H9 (cell line): ENCODE measurements at regions not wholly inside any gene's neighbourhood (a gene's known extent, or its start where the extent isn't known, plus 50 kb on each side); places are given as distances from the start of the nearest gene placed in this dataset.

Experiments
- DNase-seq: peaks from one replicate; pipeline ENCODE4 v3.0.0-alpha.2; 2017
- H2AFZ ChIP-seq: one replicate; pipeline ENCODE4 v1.6.1; 2013; ENCODE audit warnings: mild to moderate bottlenecking, low read length, control low read depth, moderate library complexity
- H2AK5ac ChIP-seq: 2 replicates; pipeline ENCODE4 v1.6.1; 2013; ENCODE audit warnings: low read length, control low read depth, mixed read lengths; ENCODE audit not compliant: insufficient read length
- H2BK120ac ChIP-seq: one replicate; pipeline ENCODE4 v1.6.1; 2013; ENCODE audit warnings: low read depth, mild to moderate bottlenecking, low read length, control low read depth, inconsistent platforms; ENCODE audit not compliant: poor library complexity, severe bottlenecking
- H2BK12ac ChIP-seq: 2 replicates; pipeline ENCODE4 v1.6.1; 2013; ENCODE audit warnings: low read length, control low read depth, mixed read lengths, low read depth; ENCODE audit not compliant: insufficient read length
- H2BK15ac ChIP-seq: 2 replicates; pipeline ENCODE4 v1.6.1; 2013; ENCODE audit warnings: low read depth, low read length, control low read depth
- H2BK20ac ChIP-seq: one replicate; pipeline ENCODE4 v1.6.1; 2013; ENCODE audit warnings: low read depth, mild to moderate bottlenecking, low read length, control low read depth, inconsistent platforms; ENCODE audit not compliant: poor library complexity, severe bottlenecking
- H2BK5ac ChIP-seq: 2 replicates; pipeline ENCODE4 v1.6.1; 2013; ENCODE audit warnings: low read length, control low read depth, mixed read lengths; ENCODE audit not compliant: insufficient read length
- H3K14ac ChIP-seq: 2 replicates; pipeline ENCODE4 v1.6.1; 2013; ENCODE audit warnings: low read length, control low read depth; ENCODE audit not compliant: insufficient read depth
- H3K18ac ChIP-seq: 2 replicates; pipeline ENCODE4 v1.6.1; 2013; ENCODE audit warnings: low read depth, mild to moderate bottlenecking, mixed read lengths, low read length, control low read depth; ENCODE audit not compliant: insufficient read length
- H3K23ac ChIP-seq: 2 replicates; pipeline ENCODE4 v1.6.1; 2013; ENCODE audit warnings: low read length, control low read depth, mixed read lengths, low read depth; ENCODE audit not compliant: insufficient read length
- H3K23me2 ChIP-seq: 2 replicates; pipeline ENCODE4 v1.6.1; 2013; ENCODE audit warnings: low read depth, mild to moderate bottlenecking, mixed read lengths, low read length, control low read depth; ENCODE audit not compliant: insufficient read length, poor library complexity, severe bottlenecking
- H3K27ac ChIP-seq: 2 replicates; pipeline ENCODE4 v1.5.1; 2013; ENCODE audit warnings: low read length, control low read depth, mixed read lengths, low read depth; ENCODE audit not compliant: insufficient read length
- H3K27me3 ChIP-seq: 2 replicates; pipeline ENCODE4 v1.6.1; 2013; ENCODE audit warnings: low read length, control low read depth, inconsistent platforms; ENCODE audit not compliant: insufficient read depth
- H3K4ac ChIP-seq: 2 replicates; pipeline ENCODE4 v1.6.1; 2013; ENCODE audit warnings: low read depth, mild to moderate bottlenecking, control low read depth, inconsistent platforms, low read length, moderate library complexity
- H3K4me1 ChIP-seq: 2 replicates; pipeline ENCODE4 v1.6.1; 2013; ENCODE audit warnings: low read length, control low read depth, inconsistent platforms; ENCODE audit not compliant: insufficient read depth
- H3K4me2 ChIP-seq: 2 replicates; pipeline ENCODE4 v1.6.1; 2013; ENCODE audit warnings: low read length, control low read depth, mixed read lengths; ENCODE audit not compliant: insufficient read length, insufficient read depth
- H3K56ac ChIP-seq: 2 replicates; pipeline ENCODE4 v1.6.1; 2013; ENCODE audit warnings: low read depth, mild to moderate bottlenecking, mixed read lengths, low read length, control low read depth; ENCODE audit not compliant: insufficient read length
- H3K79me1 ChIP-seq: 2 replicates; pipeline ENCODE4 v1.6.1; 2013; ENCODE audit warnings: low read depth, mild to moderate bottlenecking, moderate library complexity, low read length, control low read depth, inconsistent platforms; ENCODE audit not compliant: insufficient read depth, poor library complexity, severe bottlenecking
- H3K79me2 ChIP-seq: 2 replicates; pipeline ENCODE4 v1.6.1; 2013; ENCODE audit warnings: low read length, control low read depth, inconsistent platforms; ENCODE audit not compliant: insufficient read depth
- H3K9ac ChIP-seq: 2 replicates; pipeline ENCODE4 v1.6.1; 2013; ENCODE audit warnings: low read length, control low read depth, mixed read lengths; ENCODE audit not compliant: insufficient read length; ENCODE audit errors: extremely low read depth
- H3K9me3 ChIP-seq: one replicate; pipeline ENCODE4 v1.6.1; 2013; ENCODE audit warnings: low read depth, low read length, inconsistent platforms; ENCODE audit not compliant: control insufficient read depth
- H3T11ph ChIP-seq: one replicate; pipeline ENCODE4 v1.6.1; 2013; ENCODE audit warnings: mild to moderate bottlenecking, low read length, control low read depth, inconsistent platforms
- H4K20me1 ChIP-seq: one replicate; pipeline ENCODE4 v1.6.1; 2013; ENCODE audit not compliant: control insufficient read depth, insufficient read length, insufficient read depth
- H4K5ac ChIP-seq: 2 replicates; pipeline ENCODE4 v1.6.1; 2013; ENCODE audit warnings: low read depth, mild to moderate bottlenecking, mixed read lengths, low read length, control low read depth; ENCODE audit not compliant: insufficient read length
- H4K8ac ChIP-seq: replicated peaks from 2 replicates; pipeline ENCODE4 v1.6.1; 2013; ENCODE audit warnings: low read length, control low read depth, mixed read lengths, low read depth; ENCODE audit not compliant: insufficient read length
- H4K91ac ChIP-seq: 2 replicates; pipeline ENCODE4 v1.6.1; 2013; ENCODE audit warnings: low read depth, mild to moderate bottlenecking, moderate library complexity, mixed read lengths, low read length, control low read depth; ENCODE audit not compliant: insufficient read length
- H3K27ac Mint-ChIP-seq, 3 experiments: 2 replicates in 2 of 3; 3 replicates in 1 of 3; pipeline ENCODE4 v1.8.0; 2020 to 2021; ENCODE audit warnings: mixed read lengths in 3 of 3, mild to moderate bottlenecking in 1 of 3, moderate library complexity in 1 of 3
- H3K27me3 Mint-ChIP-seq: 2 replicates; pipeline ENCODE4 v1.8.0; 2021; ENCODE audit warnings: low read depth, mild to moderate bottlenecking, moderate library complexity, mixed read lengths
- H3K36me3 Mint-ChIP-seq, 3 experiments: 2 replicates in 2 of 3; 3 replicates in 1 of 3; pipeline ENCODE4 v1.8.0; 2020 to 2021; ENCODE audit warnings: low read depth in 3 of 3, mixed read lengths in 3 of 3; ENCODE audit not compliant: insufficient read depth in 1 of 3
- H3K4me1 Mint-ChIP-seq, 2 experiments: 2 replicates each; pipeline ENCODE4 v1.8.0; 2020; ENCODE audit warnings: mixed read lengths in 2 of 2
- H3K4me3 Mint-ChIP-seq, 2 experiments: 2 replicates in 1 of 2; 3 replicates in 1 of 2; pipeline ENCODE4 v1.8.0; 2020 to 2021; ENCODE audit warnings: mild to moderate bottlenecking in 2 of 2, mixed read lengths in 2 of 2, moderate library complexity in 1 of 2
- H3K9me3 Mint-ChIP-seq, 2 experiments: 2 replicates in 1 of 2; 3 replicates in 1 of 2; pipeline ENCODE4 v1.8.0; 2020; ENCODE audit warnings: mild to moderate bottlenecking in 2 of 2, mixed read lengths in 2 of 2, moderate library complexity in 1 of 2
- WGBS: extraction: QIAGEN DNeasy Blood & Tissue Kit; methylation state at CpG from one replicate; pipeline ENCODE4 v1.1.7; 2013; ENCODE audit warnings: missing lambda C conversion rate, low lambda C conversion rate, mixed read lengths; ENCODE audit not compliant: insufficient read length; ENCODE audit errors: extremely low coverage; 5-methylcytosine and 5-hydroxymethylcytosine counted together
- TF ChIP-seq, protein P1 (sequence below): fragments of 200-600 bp; sonication (generic); conservative IDR thresholded peaks from 3 replicates; pipeline ENCODE4 v1.8.0; 2021; ENCODE audit warnings: antibody characterized with exemption, mild to moderate bottlenecking

DNA sequence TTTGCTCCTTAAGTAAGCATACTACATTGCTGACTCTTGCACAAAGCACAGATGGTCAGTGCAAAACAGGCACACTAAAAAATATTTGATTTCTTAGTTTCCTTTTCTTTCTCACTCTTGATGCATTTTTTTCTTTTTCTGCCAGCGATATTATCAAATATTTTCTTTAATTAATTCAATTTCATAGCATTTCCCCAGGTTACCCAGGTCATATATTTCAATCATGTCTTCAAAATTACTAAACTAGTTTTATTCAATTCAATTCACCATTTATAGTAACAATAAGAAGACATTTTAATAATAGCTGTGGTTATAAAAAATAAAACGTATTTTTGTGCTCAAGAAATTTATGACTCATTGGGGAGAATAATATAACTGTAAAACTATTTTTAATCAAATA is 421.2 kb downstream of the GASK1B start:
- H3K14ac ChIP-seq, result no peak overlapping the region
- H3T11ph ChIP-seq, result no peak overlapping the region
- H3K9ac ChIP-seq, result no peak overlapping the region
- H4K5ac ChIP-seq, result no peak overlapping the region
- H3K4me1 Mint-ChIP-seq, result no peaks in the 10 kb centered on the region
- H2AFZ ChIP-seq, result no peak overlapping the region
- H3K4me3 Mint-ChIP-seq, result no peak overlapping the region
- H3K79me2 ChIP-seq, result no peaks in the 10 kb centered on the region
- no peak overlapping the region for H2BK20ac ChIP-seq
- no peak overlapping the region for H3K4me2 ChIP-seq
- no peak overlapping the region for H3K27ac Mint-ChIP-seq
- H4K8ac ChIP-seq, result no peak overlapping the region
- no peak overlapping the region for H3K27ac ChIP-seq
- no peaks in the 10 kb centered on the region for H3K4me1 ChIP-seq
- H3K27me3 ChIP-seq, result no peaks in the 10 kb centered on the region
- WGBS, result no CpG with 5 or more reads among the region's 2 CpGs
- no peak overlapping the region for H3K23ac ChIP-seq
- no peak overlapping the region for H3K18ac ChIP-seq
- no peak overlapping the region for H3K56ac ChIP-seq
- no peak overlapping the region for H2BK15ac ChIP-seq
- no peaks in the 10 kb centered on the region for H4K20me1 ChIP-seq
- no peaks in the 10 kb centered on the region for H3K36me3 Mint-ChIP-seq
- H2BK12ac ChIP-seq, result no peak overlapping the region
- H3K79me1 ChIP-seq, result no peaks in the 10 kb centered on the region
- peaks cover 0 to 8% of the 10 kb centered on the region in 2 experiments; a peak in 4 of 5 replicates for H3K9me3 Mint-ChIP-seq
- no peaks in the 10 kb centered on the region for H3K27me3 Mint-ChIP-seq
- H4K91ac ChIP-seq, result no peak overlapping the region
- H3K4ac ChIP-seq, result no peak overlapping the region
- TF ChIP-seq, protein P1, sequence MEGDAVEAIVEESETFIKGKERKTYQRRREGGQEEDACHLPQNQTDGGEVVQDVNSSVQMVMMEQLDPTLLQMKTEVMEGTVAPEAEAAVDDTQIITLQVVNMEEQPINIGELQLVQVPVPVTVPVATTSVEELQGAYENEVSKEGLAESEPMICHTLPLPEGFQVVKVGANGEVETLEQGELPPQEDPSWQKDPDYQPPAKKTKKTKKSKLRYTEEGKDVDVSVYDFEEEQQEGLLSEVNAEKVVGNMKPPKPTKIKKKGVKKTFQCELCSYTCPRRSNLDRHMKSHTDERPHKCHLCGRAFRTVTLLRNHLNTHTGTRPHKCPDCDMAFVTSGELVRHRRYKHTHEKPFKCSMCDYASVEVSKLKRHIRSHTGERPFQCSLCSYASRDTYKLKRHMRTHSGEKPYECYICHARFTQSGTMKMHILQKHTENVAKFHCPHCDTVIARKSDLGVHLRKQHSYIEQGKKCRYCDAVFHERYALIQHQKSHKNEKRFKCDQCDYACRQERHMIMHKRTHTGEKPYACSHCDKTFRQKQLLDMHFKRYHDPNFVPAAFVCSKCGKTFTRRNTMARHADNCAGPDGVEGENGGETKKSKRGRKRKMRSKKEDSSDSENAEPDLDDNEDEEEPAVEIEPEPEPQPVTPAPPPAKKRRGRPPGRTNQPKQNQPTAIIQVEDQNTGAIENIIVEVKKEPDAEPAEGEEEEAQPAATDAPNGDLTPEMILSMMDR, result no peak
- no peak overlapping the region for H2BK120ac ChIP-seq
- no peaks in the 10 kb centered on the region for H3K23me2 ChIP-seq
- no peak overlapping the region for H2BK5ac ChIP-seq
- DNase-seq, result no peak
- H2AK5ac ChIP-seq, result no peak overlapping the region
- no peaks in the 10 kb centered on the region for H3K9me3 ChIP-seq
